ENCODE measurements at regions not wholly inside any gene's neighbourhood (a gene's known extent, or its start where the extent isn't known, plus 50 kb on each side); places are given as distances from the start of the nearest gene placed in this dataset.

- H3K27ac ChIP-seq, result no peak overlapping the region
- ATAC-seq (peak in 6 of 8 donors; percentile 23 to 58 (median 44)), DNase-seq (no peak)
- H3K9me3 ChIP-seq, result no peaks in the 10 kb centered on the region
- no peaks in the 10 kb centered on the region for H3K27me3 ChIP-seq
- H3K4me3 ChIP-seq, result no peak overlapping the region
- H3K36me3 ChIP-seq, result no peaks in the 10 kb centered on the region
- no peak for TF ChIP-seq CTCF (IDR thresholded peaks at IDR 0.05)
- WGBS, 2 donors, result 75 to 82% methylated on average over 4 of the region's 4 CpGs
- peaks cover 0 to 4% (median 0%) of the 10 kb centered on the region in 9 donors for H3K4me1 ChIP-seq
- intact Hi-C loops (cut with DNase I), result no loop called here
These were observed 292.3 kb downstream of the KBTBD8 start for GRCh38 chr3:67290438-67290837.

GRCh38 chr3:67291287-67292252 is 293.5 kb downstream of the KBTBD8 start:
- Histone ChIP-seq H3K27me3 (no peaks in the 10 kb centered on the region), H3K36me3 (no peaks in the 10 kb centered on the region), H3K27ac (no peak overlapping the region), H3K4me3 (no peak overlapping the region), H3K4me1 (peaks cover 0 to 4% (median 0%) of the 10 kb centered on the region in 9 donors), H3K9me3 (no peaks in the 10 kb centered on the region)
- no peak for TF ChIP-seq CTCF (IDR thresholded peaks at IDR 0.05)
- ATAC-seq (no peak), DNase-seq (no peak)
- intact Hi-C loops (cut with DNase I), result no loop called here
- WGBS, 2 donors, result 66 to 67% methylated on average over 11 of the region's 11 CpGs

DNA sequence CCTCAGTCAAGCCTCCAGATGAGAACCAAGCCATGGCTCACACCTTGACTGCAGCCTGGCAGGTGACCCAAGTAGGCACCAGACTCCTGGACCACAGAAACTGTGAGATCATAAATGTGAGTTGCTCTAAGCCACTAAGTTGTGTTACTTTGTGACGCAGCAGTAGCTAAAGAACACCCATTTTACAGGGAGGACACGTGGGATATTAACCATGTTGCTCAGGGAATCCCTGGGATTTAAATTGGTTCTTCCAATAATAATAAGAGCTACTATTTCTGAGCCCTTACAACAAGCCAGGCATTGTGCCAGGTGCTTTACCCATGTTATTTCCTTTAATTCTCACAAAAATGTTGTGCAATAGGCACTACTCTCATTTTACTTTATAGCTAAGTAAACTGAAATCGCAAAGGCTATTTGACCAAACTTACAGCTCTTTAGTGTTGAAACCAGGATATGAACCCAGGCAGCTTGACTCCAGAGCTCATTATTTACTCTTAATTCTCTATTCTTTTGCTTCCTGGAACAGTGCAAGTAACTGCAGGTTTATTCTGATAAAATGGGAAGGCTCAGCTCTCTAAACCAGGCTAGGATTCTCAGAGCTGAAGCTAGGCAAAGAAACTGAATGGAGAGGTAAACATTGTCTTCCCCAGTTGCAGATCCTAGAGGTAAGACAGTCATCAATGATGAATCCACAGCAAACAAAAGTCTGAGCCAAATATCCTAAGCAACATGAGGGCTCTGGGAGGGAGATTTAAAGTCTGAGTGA is 294.4 kb downstream of the KBTBD8 start:
- DNase-seq, result no peak
- H3K4me3 ChIP-seq, result no peak overlapping the region
- WGBS, 2 donors, result 89% methylated on average over 3 of the region's 3 CpGs
- H3K27me3 ChIP-seq, result no peaks in the 10 kb centered on the region
- no peaks in the 10 kb centered on the region for H3K9me3 ChIP-seq
- H3K36me3 ChIP-seq, result no peaks in the 10 kb centered on the region
- peaks cover 0 to 4% (median 0%) of the 10 kb centered on the region in 9 donors for H3K4me1 ChIP-seq
- intact Hi-C loops (cut with DNase I), result no loop called here
- ATAC-seq, result no peak
- no peak for TF ChIP-seq CTCF (IDR thresholded peaks at IDR 0.05)
- no peak overlapping the region for H3K27ac ChIP-seq

DNA sequence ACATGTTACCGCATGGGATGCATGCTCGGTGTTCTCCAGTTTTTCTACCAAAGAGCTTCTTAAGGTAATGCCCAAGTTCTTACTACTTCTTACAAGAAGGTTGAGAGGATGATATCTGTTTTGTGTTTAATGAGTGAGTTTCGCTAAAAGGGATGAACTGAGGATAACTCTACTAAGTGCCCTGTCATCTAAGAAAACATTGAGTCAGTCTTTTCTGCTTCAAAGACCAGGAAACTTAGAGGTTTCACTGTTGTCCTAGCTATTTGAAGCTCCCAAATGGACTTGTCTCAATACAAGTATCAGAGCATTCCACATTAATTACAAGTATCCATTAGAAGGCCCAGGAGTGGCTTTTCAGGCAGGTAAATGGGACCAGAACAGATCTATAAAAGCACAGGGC is 296.2 kb downstream of the KBTBD8 start:
- DNase-seq (no peak), ATAC-seq (no peak)
- H3K4me1 ChIP-seq, result peaks cover 0 to 4% (median 0%) of the 10 kb centered on the region in 9 donors
- no peaks in the 10 kb centered on the region for H3K27me3 ChIP-seq
- WGBS, 2 donors, result 94 to 96% methylated on average over 3 of the region's 3 CpGs
- no peaks in the 10 kb centered on the region for H3K9me3 ChIP-seq
- TF ChIP-seq CTCF (IDR thresholded peaks at IDR 0.05), result no peak
- H3K36me3 ChIP-seq, result no peaks in the 10 kb centered on the region
- intact Hi-C loops (cut with DNase I), result no loop called here
- no peak overlapping the region for H3K27ac ChIP-seq
- H3K4me3 ChIP-seq, result no peak overlapping the region

All from heart right ventricle (tissue), 16 donors.